Endothelial cell of hepatic sinusoid (primary cell): ENCODE measurements at regions not wholly inside any gene's neighbourhood (a gene's known extent, or its start where the extent isn't known, plus 50 kb on each side); places are given as distances from the start of the nearest gene placed in this dataset.

ENCODE experiments used
- in situ Hi-C: cut with HindIII; loops from 2 replicates; pipeline ENCODE4 v1.10.0; 2017; ENCODE audit warnings: low sequenced_read_pairs

DNA sequence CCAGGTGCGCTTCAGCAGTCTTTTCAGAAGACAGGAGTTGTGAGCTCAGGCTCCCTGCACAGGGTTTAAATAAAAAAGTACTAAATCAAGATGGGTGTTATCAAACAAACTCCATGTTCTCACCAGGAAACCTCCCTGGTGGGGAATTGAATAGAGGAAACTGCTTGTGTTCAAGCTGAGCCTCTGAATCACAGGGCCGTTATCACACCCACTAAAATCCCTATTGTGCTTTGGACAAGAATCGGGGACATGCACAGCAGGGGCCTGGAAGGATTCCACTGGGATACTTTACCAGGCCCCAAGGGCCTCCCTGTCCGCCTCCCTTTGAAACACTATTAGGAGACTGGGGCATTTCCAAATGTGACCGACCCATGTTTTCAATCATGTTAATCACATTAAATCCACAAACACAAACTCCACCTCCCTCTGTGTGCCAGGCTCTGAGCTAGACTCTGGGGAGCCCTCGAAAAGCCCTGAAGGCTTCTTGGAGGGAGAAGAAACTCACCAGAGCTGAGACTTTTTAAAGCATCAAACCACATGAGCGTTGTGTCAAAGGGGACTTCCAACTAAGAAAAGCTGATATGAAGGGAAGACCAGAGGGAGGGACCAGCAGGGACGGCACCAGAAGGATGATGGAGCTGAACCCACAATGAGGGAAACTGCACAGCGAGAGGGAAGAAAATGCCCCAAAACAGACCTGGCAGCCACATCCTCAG, 458.7 kb upstream of the ID2 start:
- in situ Hi-C loops, result no loop called here

DNA sequence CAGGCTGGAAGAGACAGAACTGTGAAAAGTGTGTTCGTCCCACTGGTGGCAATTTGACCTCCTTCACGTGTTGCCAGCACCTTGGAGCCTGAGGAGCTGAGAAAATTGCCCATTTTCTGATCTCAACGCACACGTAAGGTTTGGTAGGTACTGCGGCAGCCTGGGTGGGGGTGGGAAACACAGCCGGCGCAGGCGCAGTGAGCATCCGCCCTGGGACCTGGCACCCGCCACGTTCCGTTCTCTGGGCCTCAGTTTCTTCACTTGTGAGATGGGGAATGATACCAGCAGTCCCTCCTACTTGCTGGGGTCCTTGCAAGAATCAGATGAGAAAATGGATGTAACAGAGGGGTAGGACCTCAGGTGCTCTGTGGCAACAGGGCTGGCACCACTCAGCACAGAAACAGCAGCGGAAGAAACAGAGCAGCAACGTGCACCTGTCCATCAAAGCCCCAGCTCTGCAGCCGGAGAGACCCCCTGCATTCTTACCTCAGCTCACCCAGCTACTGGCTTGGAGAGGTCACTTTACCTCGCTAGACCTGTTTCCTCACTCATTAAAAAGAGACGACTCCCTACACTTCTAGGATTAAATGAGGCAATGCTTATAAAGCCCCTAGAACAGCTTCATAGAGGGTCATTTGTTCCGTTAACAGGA, 458.0 kb upstream of the ID2 start:
- in situ Hi-C loops, result no loop called here

DNA sequence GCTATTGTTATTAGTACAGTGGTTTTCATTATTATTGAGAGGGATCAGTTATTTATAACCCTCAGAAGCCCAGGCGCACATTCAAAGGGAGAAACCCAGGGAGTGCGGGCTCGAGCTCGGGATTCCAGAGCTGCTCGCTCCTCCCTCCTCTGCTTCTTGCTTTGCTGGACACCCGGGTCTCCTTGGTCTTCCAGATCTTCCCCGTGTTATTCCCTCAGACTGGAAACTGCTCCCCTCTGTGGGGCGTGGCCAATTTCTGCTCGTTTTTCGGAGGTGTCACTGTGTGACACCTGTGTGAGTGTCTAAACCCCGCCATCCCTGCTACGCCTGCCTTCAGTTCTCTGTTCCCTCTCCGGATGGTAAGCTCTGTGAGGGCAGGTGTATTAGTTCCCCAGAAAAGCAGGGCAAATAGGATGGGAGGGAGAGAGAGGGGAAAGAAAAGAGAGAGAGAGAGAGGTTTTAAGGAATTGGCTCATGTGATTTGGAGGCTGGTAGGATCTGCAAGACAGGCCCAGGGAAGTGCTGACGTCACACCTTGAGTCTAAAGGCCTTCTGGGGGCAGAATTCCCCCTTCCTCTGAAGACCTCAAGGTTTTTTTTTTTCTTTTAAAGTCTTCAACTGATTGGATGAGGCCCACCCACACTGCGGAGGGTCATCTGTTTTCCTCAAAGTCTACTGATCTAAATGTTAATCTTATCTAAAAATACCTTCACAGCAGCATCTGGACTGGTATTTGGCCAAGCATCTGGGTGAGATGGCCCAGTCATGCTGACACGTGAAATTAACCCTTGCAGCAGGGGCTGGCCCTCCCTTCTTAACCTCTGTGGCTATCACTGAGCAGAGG, 457.3 kb upstream of the ID2 start:
- in situ Hi-C loops, result no loop called here

DNA sequence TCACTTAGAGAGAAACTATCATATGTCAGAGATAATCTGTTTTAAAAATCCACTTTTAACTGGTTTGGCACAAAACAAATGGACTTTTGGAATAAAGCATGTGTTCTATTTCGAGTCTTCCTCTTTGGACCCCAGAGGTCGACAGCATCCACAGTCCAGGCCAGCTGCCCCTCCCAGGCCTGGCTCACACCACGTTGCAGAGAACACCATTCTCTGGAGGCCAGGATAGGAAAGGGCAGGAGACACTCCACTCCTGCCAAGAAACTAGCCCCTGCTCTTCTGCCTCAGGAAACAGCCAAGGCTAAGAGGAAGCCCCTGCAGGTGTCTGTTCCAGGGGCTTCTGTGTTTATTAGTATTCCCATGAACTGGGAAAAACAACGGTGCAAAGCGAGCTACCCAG, 456.6 kb upstream of the ID2 start:
- in situ Hi-C loops, result no loop called here

DNA sequence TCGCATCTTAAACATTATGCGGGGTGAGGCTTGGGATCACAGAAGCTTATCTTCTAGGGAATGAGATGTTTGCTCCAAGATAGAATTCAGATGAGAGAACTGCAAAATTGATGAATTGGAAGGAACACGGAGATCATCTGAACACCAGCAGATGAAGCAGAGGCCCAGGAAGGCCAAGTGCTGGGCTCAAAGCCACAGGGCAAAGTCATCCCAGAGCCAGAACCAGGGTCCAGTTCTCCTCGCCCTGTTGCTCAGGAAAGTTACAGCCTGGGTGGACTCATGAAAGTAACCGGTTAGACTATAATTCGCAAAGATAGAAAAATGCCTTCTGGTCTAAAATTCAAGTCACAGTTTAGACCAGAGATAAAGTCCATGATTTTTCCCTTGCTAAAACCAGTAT, 456.1 kb upstream of the ID2 start:
- in situ Hi-C loops, result no loop called here

DNA sequence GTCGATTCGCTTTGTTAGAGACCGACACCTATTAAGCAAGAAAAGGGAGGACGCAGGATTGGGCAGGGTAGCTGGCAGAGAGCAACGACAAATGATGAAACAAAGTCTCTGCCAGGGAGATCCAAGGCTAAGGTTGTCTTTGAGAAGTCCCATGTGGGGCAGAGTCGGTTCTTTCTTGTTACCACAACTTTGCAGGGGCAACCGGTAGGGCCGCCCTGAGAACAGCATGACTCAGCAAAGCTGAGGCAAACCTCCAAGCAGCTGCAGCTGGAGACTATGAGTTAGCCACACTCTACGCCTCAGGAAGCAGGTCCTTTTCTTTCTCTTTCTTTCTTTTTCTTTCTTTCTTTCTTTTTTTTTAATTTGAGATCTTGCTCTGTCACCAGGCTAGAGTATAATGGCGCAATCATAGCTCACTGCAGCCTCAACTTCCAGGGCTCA, 452.3 kb upstream of the ID2 start:
- in situ Hi-C loops, result no loop called here

DNA sequence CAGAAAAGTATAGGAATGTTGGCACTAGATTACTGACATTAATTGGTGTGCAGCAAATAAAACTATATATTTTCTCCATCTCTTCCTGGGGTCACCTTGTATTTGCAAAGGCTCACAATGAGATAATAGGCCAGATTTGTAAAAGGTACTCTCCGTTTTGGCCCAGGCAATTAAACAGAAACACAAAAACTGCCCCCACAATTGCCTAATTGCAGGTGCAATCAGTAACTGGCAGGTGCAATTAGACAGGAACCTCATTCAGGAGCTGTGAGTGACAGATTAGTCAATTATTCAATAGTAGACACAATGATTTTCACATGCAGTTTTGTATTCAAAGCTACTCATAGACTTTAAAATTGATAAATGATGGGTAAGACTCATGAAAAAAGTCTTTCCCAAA, 451.4 kb upstream of the ID2 start:
- in situ Hi-C loops, result no loop called here

DNA sequence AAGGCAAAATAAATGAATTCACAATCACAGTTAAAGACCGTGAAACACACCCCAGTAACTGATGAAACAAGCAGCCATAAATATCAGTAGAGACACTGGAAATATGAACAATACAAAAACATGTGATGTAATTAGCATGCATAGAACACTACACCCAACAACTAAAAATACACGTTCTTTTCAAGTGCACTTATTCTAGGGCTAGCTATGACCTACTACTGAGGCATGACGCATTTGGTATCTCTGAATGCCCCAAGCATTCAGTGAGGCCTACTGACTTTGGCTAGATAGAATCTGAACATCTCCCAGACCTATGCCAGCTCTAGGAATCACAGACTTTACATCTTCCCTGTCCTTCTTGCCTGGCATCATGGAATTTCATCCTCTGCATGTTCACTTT, 450.0 kb upstream of the ID2 start:
- in situ Hi-C loops, result no loop called here

DNA sequence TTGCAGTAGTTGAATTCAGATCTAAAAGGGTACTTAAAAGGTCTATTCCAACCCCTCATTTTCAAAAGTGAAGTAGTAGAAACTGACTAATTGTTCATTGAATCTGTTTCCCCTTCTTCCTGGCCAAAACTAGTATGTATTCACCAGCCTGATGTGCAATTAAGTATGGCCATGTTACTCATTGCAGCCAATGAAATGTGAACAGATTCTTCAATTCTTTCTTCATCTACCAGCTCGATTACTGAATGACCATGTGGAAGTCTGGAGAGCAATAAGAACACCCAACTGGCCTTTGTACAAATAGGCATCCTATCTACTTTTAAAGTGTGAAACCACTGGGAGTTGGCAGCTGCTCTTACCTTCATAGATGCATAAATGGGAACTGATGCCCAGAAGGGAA, 449.0 kb upstream of the ID2 start:
- in situ Hi-C loops, result no loop called here

DNA sequence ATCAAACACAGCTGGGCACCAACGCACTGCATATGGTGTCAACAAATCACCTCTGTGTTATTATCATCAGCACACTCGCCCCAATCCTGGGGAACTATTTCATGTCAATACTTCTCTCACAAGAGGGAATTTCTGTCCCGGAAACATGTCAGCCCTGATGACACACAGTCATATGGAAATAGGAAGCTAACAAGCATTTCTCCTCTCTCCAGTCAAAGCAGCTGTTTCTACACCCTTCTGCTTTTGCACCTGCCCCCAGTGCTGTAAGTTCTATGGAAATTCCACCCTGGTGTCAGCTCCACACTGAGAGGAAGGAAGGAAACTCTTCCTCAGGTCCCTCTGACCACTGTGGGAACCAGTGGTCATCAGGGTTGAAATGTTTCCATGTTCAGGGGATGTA, 447.6 kb upstream of the ID2 start:
- in situ Hi-C loops, result no loop called here

DNA sequence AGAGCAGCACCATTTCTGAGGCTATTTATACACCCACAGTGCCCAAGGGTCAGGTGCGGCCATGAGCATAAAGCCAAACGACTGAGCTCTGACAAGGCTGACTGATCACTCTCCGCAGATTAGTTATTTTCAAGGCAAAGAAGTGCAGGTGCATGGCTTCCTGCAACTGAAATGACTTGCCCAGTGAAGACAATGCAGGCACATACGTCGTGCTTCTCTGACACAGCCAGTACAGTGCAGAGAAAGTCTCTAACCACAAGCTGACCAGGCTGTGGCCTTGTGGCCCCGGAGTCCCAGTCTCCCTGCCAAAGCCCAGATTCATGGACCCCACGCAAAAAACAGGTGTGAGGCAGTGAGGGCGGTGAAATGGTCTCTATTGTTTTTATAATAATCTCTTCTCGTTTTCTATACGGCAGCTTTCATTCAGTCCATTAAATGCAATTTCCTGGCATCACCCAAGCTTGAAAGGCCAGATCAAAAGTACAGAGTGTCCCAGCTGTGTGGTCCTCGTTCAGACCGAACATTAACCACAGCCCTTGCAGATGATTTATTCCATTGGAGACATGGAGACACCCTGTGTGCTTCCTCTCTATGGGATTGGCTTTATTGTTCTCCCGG, 447.0 kb upstream of the ID2 start:
- in situ Hi-C loops, result no loop called here

DNA sequence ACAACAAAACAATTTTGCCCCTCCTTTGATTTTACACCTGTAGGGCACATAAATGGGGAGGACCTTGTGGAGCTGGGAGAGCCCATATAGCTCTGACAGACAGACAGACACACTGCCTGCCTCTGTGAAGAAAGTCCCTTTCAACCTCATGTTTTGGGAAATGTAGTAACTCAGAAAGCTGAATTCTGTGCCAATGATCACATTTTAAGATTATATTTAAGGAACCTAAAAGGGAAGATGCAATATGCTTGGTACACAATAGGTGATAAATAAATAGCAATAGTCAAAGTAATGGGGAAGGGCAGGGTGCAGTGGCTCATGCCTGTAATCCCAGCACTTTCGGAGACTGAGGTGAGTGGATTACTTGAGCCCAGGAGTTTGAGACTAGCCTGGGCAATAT, 446.4 kb upstream of the ID2 start:
- in situ Hi-C loops, result no loop called here

DNA sequence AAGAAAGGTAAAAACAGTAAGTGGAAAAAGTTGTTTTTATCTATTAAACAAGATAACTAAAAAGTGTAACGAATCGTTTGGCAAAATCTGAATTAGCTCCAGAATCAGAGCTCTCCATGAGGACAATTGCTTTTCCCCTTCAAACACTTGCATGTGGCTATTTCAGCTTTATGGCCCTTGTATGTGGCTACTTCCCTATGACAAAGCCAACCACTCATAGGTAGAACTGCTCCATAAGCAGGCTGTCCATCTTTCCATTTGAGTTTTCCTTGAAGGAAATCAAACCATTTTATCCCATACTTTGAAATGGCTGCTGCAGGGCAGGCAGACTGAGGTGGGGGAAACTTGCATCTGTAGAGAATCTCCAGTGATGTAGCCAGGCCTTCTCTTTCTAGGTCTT, 445.5 kb upstream of the ID2 start:
- in situ Hi-C loops, result no loop called here

DNA sequence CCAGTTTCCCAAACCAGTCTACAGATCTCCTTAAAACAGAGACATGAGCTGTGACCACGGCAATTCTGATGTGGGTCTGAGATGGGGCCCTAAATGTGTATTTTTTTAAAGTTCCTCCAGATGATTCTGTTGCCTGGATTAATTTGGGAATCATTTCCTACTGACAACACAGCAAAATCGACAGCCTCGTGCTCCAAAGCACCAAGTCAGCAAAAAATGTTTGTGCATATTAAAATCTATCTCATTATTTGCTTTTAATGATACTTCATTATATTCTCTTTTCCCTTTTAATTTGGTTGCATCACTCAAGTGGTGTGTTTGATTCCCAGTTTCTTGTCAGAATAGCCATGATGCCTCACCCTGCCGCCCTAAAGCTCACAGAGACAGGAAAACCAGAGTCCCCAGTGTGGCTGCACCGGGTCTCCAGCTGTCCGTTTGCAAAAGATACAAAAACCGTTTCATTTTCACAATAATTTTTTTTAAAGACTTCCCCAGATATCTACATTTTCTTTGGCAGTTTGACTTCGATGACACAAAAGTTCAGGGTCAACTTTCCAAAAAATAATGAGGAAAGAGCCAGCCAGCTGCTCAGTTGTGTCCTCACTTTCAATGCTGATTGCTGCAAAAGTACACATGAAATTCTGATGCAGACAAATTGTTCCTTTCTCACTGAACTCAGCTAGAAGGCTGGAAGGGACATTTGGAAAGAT, 443.2 kb upstream of the ID2 start:
- in situ Hi-C loops, result no loop called here

DNA sequence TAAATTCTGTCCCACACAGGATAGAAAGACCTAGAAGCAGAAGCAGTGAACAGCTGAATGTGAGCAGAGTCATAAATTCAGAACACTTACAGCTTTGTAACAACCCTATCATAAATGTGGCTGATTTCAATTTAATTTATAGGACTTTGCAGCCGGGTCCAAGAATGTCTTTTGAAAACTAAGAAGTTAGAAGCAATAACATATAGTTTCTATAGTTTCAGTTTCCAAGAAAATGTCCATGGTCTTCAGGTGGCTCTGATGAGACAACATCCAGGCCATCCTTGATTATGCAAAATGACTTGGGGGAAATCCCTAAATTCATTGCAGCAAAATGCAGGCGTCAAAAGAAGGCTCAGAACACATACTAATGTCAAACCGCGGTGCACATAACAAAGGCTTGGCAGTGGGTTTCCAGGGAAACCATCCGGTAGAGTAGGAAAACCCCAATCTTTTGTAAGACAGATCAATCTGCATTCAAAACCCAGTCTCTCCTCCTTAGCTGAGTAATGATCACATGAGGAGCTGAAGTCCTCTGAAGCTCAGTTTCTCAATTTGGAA, 442.2 kb upstream of the ID2 start:
- in situ Hi-C loops, result no loop called here

DNA sequence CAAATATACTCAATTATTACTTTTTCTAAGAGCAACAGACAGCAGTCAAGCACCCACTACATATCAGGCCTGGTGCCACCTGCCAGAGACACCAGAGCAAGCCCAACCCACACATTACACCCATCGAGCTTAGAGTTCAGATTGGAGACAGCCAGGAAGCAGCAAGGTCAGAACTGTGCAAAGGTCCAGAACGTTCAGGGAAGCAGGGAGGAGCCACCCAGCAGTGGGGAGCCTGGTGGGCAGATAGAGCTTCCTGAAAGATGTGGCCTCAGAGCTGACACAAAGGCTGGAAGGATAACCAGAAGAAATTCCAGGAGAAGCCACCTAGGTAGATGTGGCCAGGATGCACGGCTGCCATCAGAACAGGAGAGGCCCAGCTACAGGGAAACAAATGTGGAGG, 440.5 kb upstream of the ID2 start:
- in situ Hi-C loops, result no loop called here

DNA sequence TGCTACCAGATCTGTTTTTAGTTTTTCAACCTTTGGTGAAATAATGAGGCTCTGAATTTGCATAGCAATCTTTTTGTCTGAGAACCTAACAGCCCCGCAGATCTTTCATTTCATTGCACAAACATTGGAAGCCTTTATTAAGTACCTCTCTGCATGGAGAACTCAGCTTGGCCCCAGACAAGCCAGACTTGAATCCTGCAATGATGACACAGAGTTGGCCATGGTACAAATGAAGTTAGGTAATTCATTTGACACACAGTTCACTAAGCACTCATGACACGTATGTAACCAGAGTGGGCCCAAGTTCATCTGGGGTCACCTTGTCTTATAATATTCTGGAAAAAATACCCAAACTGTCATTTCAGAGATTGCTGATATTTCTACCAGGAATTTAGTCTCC, 439.1 kb upstream of the ID2 start:
- in situ Hi-C loops, result no loop called here

DNA sequence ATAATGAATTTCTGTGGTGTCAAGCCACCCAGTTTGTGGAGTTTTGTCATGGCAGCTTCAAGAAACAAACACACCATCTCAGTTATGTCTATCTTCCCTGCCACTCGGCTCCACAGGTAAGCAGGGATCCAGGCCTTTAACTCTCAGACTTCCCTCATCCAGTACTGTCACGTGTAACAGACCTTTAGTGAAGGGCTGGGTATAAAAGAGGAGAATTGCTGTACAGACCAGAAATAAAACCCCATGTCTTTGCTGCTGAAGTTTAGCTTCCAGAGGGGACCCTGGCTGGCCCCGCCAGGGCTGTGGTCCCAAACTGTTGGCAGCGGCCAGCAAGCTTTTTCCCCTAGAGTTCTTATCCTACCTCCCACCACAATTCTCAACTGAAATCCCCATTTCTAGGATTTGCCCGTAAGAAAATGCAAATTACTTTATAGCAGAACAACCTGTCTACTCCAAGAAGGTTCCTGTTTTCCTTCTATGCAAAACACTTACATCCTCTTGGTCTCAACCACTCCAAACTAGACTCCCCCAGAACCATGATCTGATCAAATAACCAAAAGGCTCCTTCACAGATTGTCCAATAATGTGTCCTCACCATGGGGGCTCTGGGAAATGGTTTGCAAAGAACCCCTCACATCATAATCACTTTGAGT, 438.0 kb upstream of the ID2 start:
- in situ Hi-C loops, result no loop called here

DNA sequence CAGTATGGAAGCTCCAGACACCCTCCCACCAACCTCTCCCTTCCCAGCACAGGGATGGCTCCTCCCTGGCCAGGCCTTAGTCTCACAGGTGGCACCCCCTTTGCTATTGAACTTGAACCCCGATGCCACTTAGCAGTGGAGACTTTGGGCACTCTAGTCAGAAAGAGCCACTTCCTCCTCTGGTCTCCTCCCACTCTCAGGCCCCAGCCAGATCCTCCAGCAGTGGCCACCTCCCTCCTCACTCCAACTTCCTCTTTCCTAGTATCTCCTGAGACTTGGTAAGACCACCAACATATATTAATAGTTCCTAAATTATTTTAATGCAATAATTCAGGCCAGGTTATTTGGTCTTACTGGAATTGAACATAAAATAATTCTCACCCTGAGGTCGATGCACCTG, 437.2 kb upstream of the ID2 start:
- in situ Hi-C loops, result loop anchor here (5.0 kb wide), 1 partner anchor 93 kb away; no protein-coding TSS in a partner anchor

DNA sequence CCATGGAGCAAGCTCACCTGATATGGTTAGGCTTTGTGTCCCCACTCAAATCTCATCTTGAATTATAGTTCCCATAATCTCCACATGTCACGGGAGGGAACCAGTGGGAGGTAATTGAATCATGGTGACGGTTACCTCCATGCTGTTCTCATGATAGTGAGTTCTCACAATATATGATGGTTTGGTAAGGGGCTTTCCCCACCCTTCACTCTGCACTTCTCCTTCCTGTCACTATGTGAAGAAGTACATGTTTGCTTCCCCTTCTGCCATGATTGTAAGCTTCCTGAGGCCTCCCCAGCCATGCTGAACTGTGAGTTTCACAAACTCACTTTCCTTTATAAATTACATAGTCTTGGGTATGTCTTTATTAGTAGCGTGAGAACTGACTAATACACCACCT, 435.7 kb upstream of the ID2 start:
- in situ Hi-C loops, result loop anchor here (5.0 kb wide), 1 partner anchor 91 kb away; no protein-coding TSS in a partner anchor
